ENCODE measurements at regions not wholly inside any gene's neighbourhood (a gene's known extent, or its start where the extent isn't known, plus 50 kb on each side); places are given as distances from the start of the nearest gene placed in this dataset.

GRCh38 chr5:135251093-135251492, 147.9 kb downstream of the MACROH2A1 start:
- TF ChIP-seq POLR2AphosphoS5 (IDR thresholded peaks at IDR 0.05) (no peak), CTCF (IDR thresholded peaks at IDR 0.05) (no peak), EP300 (IDR thresholded peaks at IDR 0.05; ENCODE audit: low read depth) (no peak), POLR2A (IDR thresholded peaks at IDR 0.05) (no peak)
